A549 (cell line): ENCODE measurements at regions not wholly inside any gene's neighbourhood (a gene's known extent, or its start where the extent isn't known, plus 50 kb on each side); places are given as distances from the start of the nearest gene placed in this dataset.

ENCODE experiments used
- ATAC-seq, 2 experiments: fragments of 200-7000 bp in 1 of 2; fragments of >200 bp in 1 of 2; cut with Nextera tagmentation in 1 of 2; cut with Tn5 transposase in 1 of 2; 3 replicates each; pipeline versions ENCODE4 v1.8.0 to v1.9.1; 2018 to 2020; ENCODE audit warnings: mild to moderate bottlenecking in 1 of 2, moderate library complexity in 1 of 2
- CTCF ChIA-PET: fragments of 300-600 bp; sonication (Branson Sonifier 250); formaldehyde crosslinking; extraction: SDS; loops from one replicate; lab custom pipeline; 2021; ENCODE audit warnings: antibody characterized with exemption, inconsistent platforms; lab: Yijun Ruan, JAX
- POLR2A ChIA-PET: fragments of 350-600 bp; formaldehyde crosslinking; extraction: SDS; loops from one replicate; lab custom pipeline; 2021; ENCODE audit warnings: antibody characterized with exemption, inconsistent platforms; lab: Yijun Ruan, JAX
- DNase-seq, 2 experiments: peaks; one replicate each; pipeline versions ENCODE4 v3.0.0 to v3.0.0-alpha.2; 2011 to 2016; ENCODE audit warnings: low read depth in 1 of 2, low spot score in 1 of 2
- FAIRE-seq: peaks from 2 replicates; lab custom pipeline; 2011; peaks lifted over from hg19 to GRCh38; lab: Jason Lieb, UNC
- H3K27ac ChIP-seq, 2 experiments: fragments of >200 bp; sonication (Bioruptor Twin); formaldehyde crosslinking; 3 replicates each; pipeline ENCODE4 v1.5.1; 2016 to 2017
- H3K4me1 ChIP-seq: fragments of >200 bp; sonication (Bioruptor Twin); formaldehyde crosslinking; 3 replicates; pipeline ENCODE4 v1.6.1; 2016
- H3K4me2 ChIP-seq: fragments of >200 bp; sonication (Bioruptor Twin); formaldehyde crosslinking; 3 replicates; pipeline ENCODE4 v1.6.1; 2016
- H3K4me3 ChIP-seq: fragments of >200 bp; sonication (Bioruptor Twin); formaldehyde crosslinking; 3 replicates; pipeline ENCODE4 v1.5.1; 2016
- H3K9me3 ChIP-seq: fragments of >200 bp; sonication (Bioruptor Twin); formaldehyde crosslinking; 3 replicates; pipeline ENCODE4 v1.6.1; 2016
- BCL3 ChIP-seq: fragments of >200 bp; sonication (Bioruptor Twin); formaldehyde crosslinking; IDR thresholded peaks from 3 replicates; pipeline ENCODE4 v1.6.1; 2016
- CBX2 ChIP-seq: fragments of 200-600 bp; sonication (generic); IDR thresholded peaks from 2 replicates; pipeline ENCODE4 v1.6.1; 2016; ENCODE audit warnings: low read depth, mild to moderate bottlenecking, borderline replicate concordance
- CEBPB ChIP-seq, 2 experiments: fragments of >200 bp in 1 of 2; sonication (Bioruptor Twin) in 1 of 2; formaldehyde crosslinking in 1 of 2; IDR thresholded peaks; 2 replicates each; pipeline ENCODE4 v1.6.1; 2012 to 2016
- CHD2 ChIP-seq: fragments of 150-350 bp; IDR thresholded peaks from 2 replicates; pipeline ENCODE4 v1.6.1; 2014; ENCODE audit warnings: low read length; ENCODE audit not compliant: partially characterized antibody
- CHD4 ChIP-seq: fragments of 200-600 bp; sonication (generic); IDR thresholded peaks from 2 replicates; pipeline ENCODE4 v1.6.1; 2016; ENCODE audit warnings: antibody characterized with exemption, mild to moderate bottlenecking, borderline replicate concordance
- E2F6 ChIP-seq: IDR thresholded peaks from 2 replicates; pipeline ENCODE4 v1.6.1; 2012; ENCODE audit warnings: low read depth, borderline replicate concordance
- EHF ChIP-seq: fragments of 250-450 bp; sonication (Bioruptor Pico); IDR thresholded peaks from 2 replicates; pipeline ENCODE4 v1.5.0; 2020; ENCODE audit warnings: mild to moderate bottlenecking
- EHMT2 ChIP-seq: fragments of 200-600 bp; sonication (generic); IDR thresholded peaks from 2 replicates; pipeline ENCODE4 v1.6.1; 2016; ENCODE audit warnings: antibody characterized with exemption, low read depth, mild to moderate bottlenecking, moderate library complexity
- FOSB ChIP-seq: fragments of 250-450 bp; sonication (Bioruptor Pico); IDR thresholded peaks from 2 replicates; pipeline ENCODE4 v1.5.0; 2020; ENCODE audit warnings: mild to moderate bottlenecking, moderate library complexity
- FOSL2 ChIP-seq, 2 experiments: fragments of 450-650 bp in 1 of 2; fragments of >200 bp in 1 of 2; sonication (Bioruptor Twin) in 1 of 2; formaldehyde crosslinking; IDR thresholded peaks; 2 replicates each; pipeline versions ENCODE4 v1.5.0 to v1.6.1; 2016 to 2020; ENCODE audit warnings: mild to moderate bottlenecking in 1 of 2, moderate library complexity in 1 of 2
- HDAC2 ChIP-seq: fragments of 200-600 bp; sonication (generic); IDR thresholded peaks from 2 replicates; pipeline ENCODE4 v1.6.1; 2016
- HEYL ChIP-seq: fragments of 250-450 bp; sonication (Bioruptor Pico); IDR thresholded peaks from 2 replicates; pipeline ENCODE4 v1.8.0; 2021; ENCODE audit warnings: mild to moderate bottlenecking, moderate library complexity
- HMGXB4 ChIP-seq: fragments of 250-450 bp; sonication (Bioruptor Pico); IDR thresholded peaks from 2 replicates; pipeline ENCODE4 v1.5.0; 2021; ENCODE audit warnings: mild to moderate bottlenecking, moderate library complexity, borderline replicate concordance
- HOXB13 ChIP-seq: fragments of 250-450 bp; sonication (Bioruptor Pico); IDR thresholded peaks from 2 replicates; pipeline ENCODE4 v1.5.0; 2020; ENCODE audit warnings: low read depth, mild to moderate bottlenecking, moderate library complexity
- HOXB5 ChIP-seq: fragments of 250-450 bp; sonication (Bioruptor Pico); IDR thresholded peaks from 2 replicates; pipeline ENCODE4 v1.5.0; 2020; ENCODE audit warnings: mild to moderate bottlenecking, moderate library complexity
- JUN ChIP-seq, 2 experiments: fragments of >200 bp; sonication (Bioruptor Twin); formaldehyde crosslinking; IDR thresholded peaks; 2 replicates in 1 of 2; 3 replicates in 1 of 2; pipeline ENCODE4 v1.6.1; 2016 to 2017
- JUNB ChIP-seq: fragments of >200 bp; sonication (Bioruptor Twin); formaldehyde crosslinking; IDR thresholded peaks from 2 replicates; pipeline ENCODE4 v1.6.1; 2016
- KDM5A ChIP-seq: fragments of 200-600 bp; sonication (generic); IDR thresholded peaks from 2 replicates; pipeline ENCODE4 v1.6.1; 2016; ENCODE audit warnings: antibody characterized with exemption, mild to moderate bottlenecking
- MAFK ChIP-seq: fragments of 450-650 bp; IDR thresholded peaks from 2 replicates; pipeline ENCODE4 v1.6.1; 2014; ENCODE audit not compliant: partially characterized antibody
- MAZ ChIP-seq: fragments of 150-350 bp; IDR thresholded peaks from 2 replicates; pipeline ENCODE4 v1.6.1; 2014; ENCODE audit warnings: antibody characterized with exemption, low read depth, low read length, borderline replicate concordance
- NPAS2 ChIP-seq: fragments of 250-450 bp; sonication (Bioruptor Pico); IDR thresholded peaks from 2 replicates; pipeline ENCODE4 v1.8.0; 2022; ENCODE audit warnings: mild to moderate bottlenecking, moderate library complexity, borderline replicate concordance
- NR3C1 ChIP-seq: fragments of >200 bp; sonication (Bioruptor Twin); formaldehyde crosslinking; IDR thresholded peaks from 3 replicates; pipeline ENCODE4 v1.6.1; 2017
- PHF8 ChIP-seq: fragments of 200-600 bp; sonication (generic); IDR thresholded peaks from 2 replicates; pipeline ENCODE4 v1.6.1; 2016; ENCODE audit warnings: low read depth, mild to moderate bottlenecking, antibody characterized with exemption, moderate library complexity, borderline replicate concordance
- RAD21 ChIP-seq, 2 experiments: fragments of >200 bp in 1 of 2; sonication (Bioruptor Twin) in 1 of 2; formaldehyde crosslinking in 1 of 2; IDR thresholded peaks in 1 of 2; conservative IDR thresholded peaks in 1 of 2; 2 replicates in 1 of 2; 3 replicates in 1 of 2; pipeline ENCODE4 v1.6.1; 2012 to 2018; ENCODE audit warnings: inconsistent platforms in 1 of 2
- RFX5 ChIP-seq: fragments of 450-650 bp; IDR thresholded peaks from 2 replicates; pipeline ENCODE4 v1.7.1; 2014; ENCODE audit warnings: antibody characterized with exemption, mild to moderate bottlenecking, moderate library complexity
- SREBF2 ChIP-seq: fragments of 450-650 bp; IDR thresholded peaks from 2 replicates; pipeline ENCODE4 v1.6.1; 2014; ENCODE audit warnings: mild to moderate bottlenecking, moderate library complexity
- TFCP2L1 ChIP-seq: fragments of 250-450 bp; sonication (Bioruptor Pico); IDR thresholded peaks from 2 replicates; pipeline ENCODE4 v1.5.0; 2021; ENCODE audit warnings: mild to moderate bottlenecking
- USF2 ChIP-seq: fragments of 450-650 bp; IDR thresholded peaks from 2 replicates; pipeline ENCODE4 v1.6.1; 2014; ENCODE audit warnings: antibody characterized with exemption
- ZC3H11A ChIP-seq: fragments of 450-650 bp; IDR thresholded peaks from 2 replicates; pipeline ENCODE4 v1.6.1; 2014; ENCODE audit warnings: antibody characterized with exemption, mild to moderate bottlenecking
- ZFP36 ChIP-seq: fragments of 450-650 bp; IDR thresholded peaks from 2 replicates; pipeline ENCODE4 v1.6.1; 2014; ENCODE audit warnings: borderline replicate concordance; ENCODE audit not compliant: partially characterized antibody
- whole genome bisulfite sequencing: methylation state at CpG from one replicate; pipeline ENCODE4 v1.1.6; 2017; ENCODE audit errors: missing lambda C conversion rate; 5-methylcytosine and 5-hydroxymethylcytosine counted together

GRCh38 chr14:76697246-76697905 is 63.9 kb upstream of the VASH1 start:
- CTCF ChIA-PET, result interaction anchor here (1.1 to 7.9 kb wide), 2 partner anchors 9 to 12 kb away, joined by 3 to 62 read pairs; no protein-coding TSS in a partner anchor
- FAIRE-seq, result no peak

GRCh38 chr14:76698191-76698590 is 63.1 kb upstream of the VASH1 start:
- no peak for DNase-seq
- H3K4me3 ChIP-seq, result no peak overlapping the region
- TF ChIP-seq MAFK, result no peak
- TF ChIP-seq MAZ, result no peak
- TF ChIP-seq E2F6, result no peak
- TF ChIP-seq SREBF2, result no peak
- no peak for TF ChIP-seq ZFP36
- no peak for TF ChIP-seq HOXB5 (CRISPR knock-in tag)
- TF ChIP-seq JUNB, result no peak
- no peak for TF ChIP-seq HOXB13 (CRISPR knock-in tag)
- TF ChIP-seq FOSB, result no peak
- no peak for TF ChIP-seq NR3C1
- no peak for TF ChIP-seq CBX2
- TF ChIP-seq RFX5, result no peak
- no peak for TF ChIP-seq EHMT2
- TF ChIP-seq BCL3, result no peak
- TF ChIP-seq HEYL (CRISPR knock-in tag), result no peak
- no peak for TF ChIP-seq JUN (IDR thresholded peaks at IDR 0.05)
- no peak for TF ChIP-seq PHF8
- TF ChIP-seq RAD21 (conservative IDR thresholded peaks at IDR 0.05 in 1 of 2, IDR thresholded peaks at IDR 0.05 in 1 of 2), result no peak
- TF ChIP-seq CHD4, result no peak
- no peak for TF ChIP-seq EHF (CRISPR knock-in tag)
- TF ChIP-seq, all 56 proteins: peak for 0
- Histone ChIP-seq H3K4me2 (no peak overlapping the region), H3K9me3 (no peaks in the 10 kb centered on the region), H3K27ac (no peak overlapping the region), H3K4me1 (no peaks in the 10 kb centered on the region)
- FAIRE-seq (no peak), ATAC-seq (no peak)
- ChIA-PET CTCF (interaction anchor here (7.9 kb wide), 1 partner anchor 11 kb away, joined by 62 read pairs; no protein-coding TSS in a partner anchor), POLR2A (no interaction called here)
- WGBS, result 75% methylated on average over 2 of the region's 4 CpGs

More at GRCh38 chr14:76697246-76697905, 63.9 kb upstream of the VASH1 start:
- Histone ChIP-seq H3K4me2 (no peak overlapping the region), H3K4me3 (no peak overlapping the region), H3K4me1 (no peaks in the 10 kb centered on the region)
- ATAC-seq (no peak), DNase-seq (no peak)
- TF ChIP-seq FOSL2 (IDR thresholded peaks at IDR 0.05), result no peak
- TF ChIP-seq FOSL2 (CRISPR knock-in tag; IDR thresholded peaks at IDR 0.05), result no peak
- TF ChIP-seq HMGXB4, result no peak
- TF ChIP-seq USF2, result no peak
- TF ChIP-seq KDM5A, result no peak
- no peak for TF ChIP-seq HDAC2
- TF ChIP-seq CHD2, result no peak
- no peak for TF ChIP-seq NPAS2 (CRISPR knock-in tag)
- no peak for TF ChIP-seq ZC3H11A
- TF ChIP-seq TFCP2L1 (CRISPR knock-in tag), result no peak
- TF ChIP-seq HEYL (CRISPR knock-in tag), result no peak
- TF ChIP-seq CEBPB (IDR thresholded peaks at IDR 0.05), result no peak
- TF ChIP-seq CHD4, result no peak
- TF ChIP-seq, all 56 proteins: peak for 0
- Histone ChIP-seq H3K27ac (no peak overlapping the region), H3K9me3 (no peaks in the 10 kb centered on the region)
- WGBS, result 35% methylated on average over 5 of the region's 5 CpGs
- POLR2A ChIA-PET, result no interaction called here
